ENCODE measurements at regions not wholly inside any gene's neighbourhood (a gene's known extent, or its start where the extent isn't known, plus 50 kb on each side); places are given as distances from the start of the nearest gene placed in this dataset.

- no peak for DNase-seq
- WGBS (ENCODE audit: insufficient coverage), result 100% methylated on average over 2 of the region's 2 CpGs
- CTCF ChIA-PET, result no interaction called here
Measured at GRCh38 chr5:131079232-131079631, 85.8 kb downstream of the HINT1 start.

GRCh38 chr5:131068893-131069643, 96.0 kb downstream of the HINT1 start:
- H3K27me3 ChIP-seq (replicated peaks in 2 of 5; ENCODE audit: control insufficient read depth in 4 of 5, insufficient read depth in 5 of 5, low read length in 4 of 5), result no peaks in the 10 kb centered on the region
- peaks cover 5 to 38% (median 11%) of the 10 kb centered on the region in 4 experiments for H3K4me1 ChIP-seq (ENCODE audit: control extremely low read depth in 1 of 4, control insufficient read depth in 4 of 4, insufficient read depth in 4 of 4, low read length in 3 of 4)
- 91% methylated on average over 1 of the region's 2 CpGs for WGBS (ENCODE audit: insufficient coverage)
- CTCF ChIA-PET, result interaction anchor here (1.5 kb wide), 1 partner anchor 198 kb away, joined by 5 read pairs; no protein-coding TSS in a partner anchor
- DNase-seq, result peak in 2 of 3 donors; percentile 24 to 39
- H3K27ac ChIP-seq (ENCODE audit: insufficient read depth in 1 of 2, low read depth in 1 of 2, low read length in 2 of 2, poor library complexity in 1 of 2, severe bottlenecking in 2 of 2), result no peak overlapping the region
- no peak overlapping the region for H3K4me3 ChIP-seq (ENCODE audit: control insufficient read depth in 1 of 7, extremely low read depth in 1 of 7, insufficient read depth in 4 of 7, low read depth in 2 of 7, low read length in 6 of 7)
- peaks cover 3 to 24% (median 15%) of the 10 kb centered on the region in 5 experiments for H3K9me3 ChIP-seq (ENCODE audit: control extremely low read depth in 1 of 5, control insufficient read depth in 4 of 5, insufficient read depth in 2 of 5, low read depth in 1 of 5, low read length in 4 of 5)
- H3K36me3 ChIP-seq (ENCODE audit: control insufficient read depth in 4 of 4, insufficient read depth in 4 of 4, low read length in 3 of 4), result no peaks in the 10 kb centered on the region
- POLR2A ChIA-PET, result no interaction called here

More at GRCh38 chr5:131079232-131079631, 85.8 kb downstream of the HINT1 start:
- H3K9me3 ChIP-seq (ENCODE audit: control extremely low read depth in 1 of 5, control insufficient read depth in 4 of 5, insufficient read depth in 2 of 5, low read depth in 1 of 5, low read length in 4 of 5), result no peaks in the 10 kb centered on the region
- H3K4me3 ChIP-seq (ENCODE audit: control insufficient read depth in 1 of 7, extremely low read depth in 1 of 7, insufficient read depth in 4 of 7, low read depth in 2 of 7, low read length in 6 of 7), result no peak overlapping the region
- H3K27ac ChIP-seq (ENCODE audit: insufficient read depth in 1 of 2, low read depth in 1 of 2, low read length in 2 of 2, poor library complexity in 1 of 2, severe bottlenecking in 2 of 2), result no peak overlapping the region
- H3K36me3 ChIP-seq (ENCODE audit: control insufficient read depth in 4 of 4, insufficient read depth in 4 of 4, low read length in 3 of 4), result no peaks in the 10 kb centered on the region
- POLR2A ChIA-PET, result no interaction called here
- no peaks in the 10 kb centered on the region for H3K4me1 ChIP-seq (ENCODE audit: control extremely low read depth in 1 of 4, control insufficient read depth in 4 of 4, insufficient read depth in 4 of 4, low read length in 3 of 4)
- no peaks in the 10 kb centered on the region for H3K27me3 ChIP-seq (replicated peaks in 2 of 5; ENCODE audit: control insufficient read depth in 4 of 5, insufficient read depth in 5 of 5, low read length in 4 of 5)

GRCh38 chr5:131068076-131068475, 97.0 kb downstream of the HINT1 start:
- 96% methylated on average over 3 of the region's 3 CpGs for WGBS (ENCODE audit: insufficient coverage)

GRCh38 chr5:131067636-131068035, 97.4 kb downstream of the HINT1 start:
- Histone ChIP-seq H3K36me3 (ENCODE audit: control insufficient read depth in 4 of 4, insufficient read depth in 4 of 4, low read length in 3 of 4) (no peaks in the 10 kb centered on the region), H3K27me3 (replicated peaks in 2 of 5; ENCODE audit: control insufficient read depth in 4 of 5, insufficient read depth in 5 of 5, low read length in 4 of 5) (no peaks in the 10 kb centered on the region), H3K27ac (ENCODE audit: insufficient read depth in 1 of 2, low read depth in 1 of 2, low read length in 2 of 2, poor library complexity in 1 of 2, severe bottlenecking in 2 of 2) (peak overlapping the region in 1 of 2 experiments; percentile 23), H3K4me1 (ENCODE audit: control extremely low read depth in 1 of 4, control insufficient read depth in 4 of 4, insufficient read depth in 4 of 4, low read length in 3 of 4) (peaks cover 5 to 38% (median 11%) of the 10 kb centered on the region in 4 experiments), H3K4me3 (ENCODE audit: control insufficient read depth in 1 of 7, extremely low read depth in 1 of 7, insufficient read depth in 4 of 7, low read depth in 2 of 7, low read length in 6 of 7) (no peak overlapping the region), H3K9me3 (ENCODE audit: control extremely low read depth in 1 of 5, control insufficient read depth in 4 of 5, insufficient read depth in 2 of 5, low read depth in 1 of 5, low read length in 4 of 5) (peaks cover 3 to 25% (median 15%) of the 10 kb centered on the region in 5 experiments)
- peak in 2 of 3 donors; percentile 42 to 50 for DNase-seq
- CTCF ChIA-PET, result interaction anchor here (1.3 kb wide), 1 partner anchor 196 kb away, joined by 3 read pairs; no protein-coding TSS in a partner anchor
- POLR2A ChIA-PET, result no interaction called here
- WGBS (ENCODE audit: insufficient coverage), result 0% methylated on average over 2 of the region's 2 CpGs

More at GRCh38 chr5:131068076-131068475, 97.0 kb downstream of the HINT1 start:
- CTCF ChIA-PET, result no interaction called here
- no peak for DNase-seq
- no peaks in the 10 kb centered on the region for H3K36me3 ChIP-seq (ENCODE audit: control insufficient read depth in 4 of 4, insufficient read depth in 4 of 4, low read length in 3 of 4)
- H3K27ac ChIP-seq (ENCODE audit: insufficient read depth in 1 of 2, low read depth in 1 of 2, low read length in 2 of 2, poor library complexity in 1 of 2, severe bottlenecking in 2 of 2), result no peak overlapping the region
- H3K9me3 ChIP-seq (ENCODE audit: control extremely low read depth in 1 of 5, control insufficient read depth in 4 of 5, insufficient read depth in 2 of 5, low read depth in 1 of 5, low read length in 4 of 5), result peaks cover 3 to 25% (median 15%) of the 10 kb centered on the region in 5 experiments
- no peak overlapping the region for H3K4me3 ChIP-seq (ENCODE audit: control insufficient read depth in 1 of 7, extremely low read depth in 1 of 7, insufficient read depth in 4 of 7, low read depth in 2 of 7, low read length in 6 of 7)
- POLR2A ChIA-PET, result no interaction called here
- H3K27me3 ChIP-seq (replicated peaks in 2 of 5; ENCODE audit: control insufficient read depth in 4 of 5, insufficient read depth in 5 of 5, low read length in 4 of 5), result no peaks in the 10 kb centered on the region
- H3K4me1 ChIP-seq (ENCODE audit: control extremely low read depth in 1 of 4, control insufficient read depth in 4 of 4, insufficient read depth in 4 of 4, low read length in 3 of 4), result peaks cover 5 to 38% (median 11%) of the 10 kb centered on the region in 4 experiments

- peaks cover 5 to 43% (median 10%) of the 10 kb centered on the region in 4 experiments for H3K4me1 ChIP-seq (ENCODE audit: control extremely low read depth in 1 of 4, control insufficient read depth in 4 of 4, insufficient read depth in 4 of 4, low read length in 3 of 4)
- peaks cover 3 to 25% (median 15%) of the 10 kb centered on the region in 5 experiments for H3K9me3 ChIP-seq (ENCODE audit: control extremely low read depth in 1 of 5, control insufficient read depth in 4 of 5, insufficient read depth in 2 of 5, low read depth in 1 of 5, low read length in 4 of 5)
- no peaks in the 10 kb centered on the region for H3K36me3 ChIP-seq (ENCODE audit: control insufficient read depth in 4 of 4, insufficient read depth in 4 of 4, low read length in 3 of 4)
- no peak overlapping the region for H3K4me3 ChIP-seq (ENCODE audit: control insufficient read depth in 1 of 7, extremely low read depth in 1 of 7, insufficient read depth in 4 of 7, low read depth in 2 of 7, low read length in 6 of 7)
- POLR2A ChIA-PET, result no interaction called here
- CTCF ChIA-PET, result no interaction called here
- no peaks in the 10 kb centered on the region for H3K27me3 ChIP-seq (replicated peaks in 2 of 5; ENCODE audit: control insufficient read depth in 4 of 5, insufficient read depth in 5 of 5, low read length in 4 of 5)
- peak in 2 of 3 donors; percentile 23 to 39 for DNase-seq
- H3K27ac ChIP-seq (ENCODE audit: insufficient read depth in 1 of 2, low read depth in 1 of 2, low read length in 2 of 2, poor library complexity in 1 of 2, severe bottlenecking in 2 of 2), result no peak overlapping the region
Measured at GRCh38 chr5:131064669-131065371, 100.2 kb downstream of the HINT1 start.

- WGBS (ENCODE audit: insufficient coverage), result 100% methylated on average over 1 of the region's 2 CpGs
- Histone ChIP-seq H3K36me3 (ENCODE audit: control insufficient read depth in 4 of 4, insufficient read depth in 4 of 4, low read length in 3 of 4) (no peaks in the 10 kb centered on the region), H3K4me1 (ENCODE audit: control extremely low read depth in 1 of 4, control insufficient read depth in 4 of 4, insufficient read depth in 4 of 4, low read length in 3 of 4) (no peaks in the 10 kb centered on the region), H3K4me3 (ENCODE audit: control insufficient read depth in 1 of 7, extremely low read depth in 1 of 7, insufficient read depth in 4 of 7, low read depth in 2 of 7, low read length in 6 of 7) (no peak overlapping the region), H3K9me3 (ENCODE audit: control extremely low read depth in 1 of 5, control insufficient read depth in 4 of 5, insufficient read depth in 2 of 5, low read depth in 1 of 5, low read length in 4 of 5) (peaks cover 0 to 10% (median 0%) of the 10 kb centered on the region in 5 experiments), H3K27me3 (replicated peaks in 2 of 5; ENCODE audit: control insufficient read depth in 4 of 5, insufficient read depth in 5 of 5, low read length in 4 of 5) (no peaks in the 10 kb centered on the region), H3K27ac (ENCODE audit: insufficient read depth in 1 of 2, low read depth in 1 of 2, low read length in 2 of 2, poor library complexity in 1 of 2, severe bottlenecking in 2 of 2) (no peak overlapping the region)
- no peak for DNase-seq
- CTCF ChIA-PET, result no interaction called here
- POLR2A ChIA-PET, result no interaction called here
Measured at GRCh38 chr5:131042021-131042789, 122.9 kb downstream of the HINT1 start.

Data from common myeloid progenitor, CD34-positive (primary cell).